ENCODE measurements at regions not wholly inside any gene's neighbourhood (a gene's known extent, or its start where the extent isn't known, plus 50 kb on each side); places are given as distances from the start of the nearest gene placed in this dataset.

GRCh38 chr14:50015716-50016115 is 100.7 kb downstream of the VCPKMT start:
- POLR2A ChIA-PET: no interaction called here
- no peak overlapping the region for H3K4me3 ChIP-seq (ENCODE audit: low read depth, low read length)
- no peak for TF ChIP-seq CTCF (IDR thresholded peaks at IDR 0.05; ENCODE audit: insufficient read depth, low read length, missing control alignments)
- CTCF ChIA-PET: no interaction called here
- DNase-seq (ENCODE audit: low read depth, low spot score): no peak

DNA sequence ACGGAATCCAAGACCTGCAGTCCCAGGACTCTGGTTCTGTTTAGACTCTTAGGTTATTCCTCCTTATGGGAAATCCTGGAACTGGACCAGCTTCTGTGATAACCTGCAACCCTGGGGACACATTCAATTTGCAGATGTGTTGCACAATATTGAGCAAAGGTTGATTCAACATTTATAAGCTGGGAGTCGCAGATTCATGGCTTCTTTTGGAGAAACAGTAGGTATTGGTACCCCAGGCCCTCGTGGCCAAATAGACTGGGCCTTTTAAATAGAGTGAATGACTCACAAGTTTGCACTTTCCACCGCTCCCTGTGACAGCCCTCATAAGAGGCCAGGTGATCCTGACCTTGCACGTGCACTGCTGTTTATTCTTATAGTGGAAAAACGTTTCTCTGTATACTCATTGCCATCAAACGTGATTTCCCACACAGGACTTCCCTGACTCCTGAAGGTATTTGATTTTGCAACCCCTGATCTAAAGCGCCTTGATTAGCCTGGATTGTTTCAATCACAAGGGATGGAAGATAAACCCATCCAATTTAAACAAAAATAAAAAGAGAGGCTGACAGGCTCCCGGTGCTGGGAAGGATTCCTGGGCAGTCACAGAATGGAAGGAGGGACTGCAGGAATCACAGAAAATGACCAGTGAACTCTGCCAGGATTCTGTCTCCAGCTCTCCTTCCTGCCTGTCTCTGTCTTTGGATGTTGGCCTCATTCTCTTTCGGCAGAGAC is 98.0 kb downstream of the VCPKMT start:
- POLR2A ChIA-PET: no interaction called here
- H3K4me3 ChIP-seq (ENCODE audit: low read depth, low read length): no peak overlapping the region
- no peak for TF ChIP-seq CTCF (IDR thresholded peaks at IDR 0.05; ENCODE audit: insufficient read depth, low read length, missing control alignments)
- DNase-seq (ENCODE audit: low read depth, low spot score): no peak
- CTCF ChIA-PET: interaction anchor here (0.9 to 2.7 kb wide), 8 partner anchors 8 to 156 kb away, joined by 3 to 9 read pairs (median 6); no protein-coding TSS in a partner anchor

- no peak overlapping the region for H3K4me3 ChIP-seq (ENCODE audit: low read depth, low read length)
- no peak for DNase-seq (ENCODE audit: low read depth, low spot score)
- ChIA-PET POLR2A (no interaction called here), CTCF (interaction anchor here (1.2 to 2.7 kb wide), 4 partner anchors 9 to 157 kb away, joined by 3 to 9 read pairs (median 8); no protein-coding TSS in a partner anchor)
- TF ChIP-seq CTCF (IDR thresholded peaks at IDR 0.05; ENCODE audit: insufficient read depth, low read length, missing control alignments): no peak
Observed at GRCh38 chr14:50018933-50019210, 97.5 kb downstream of the VCPKMT start.

DNA sequence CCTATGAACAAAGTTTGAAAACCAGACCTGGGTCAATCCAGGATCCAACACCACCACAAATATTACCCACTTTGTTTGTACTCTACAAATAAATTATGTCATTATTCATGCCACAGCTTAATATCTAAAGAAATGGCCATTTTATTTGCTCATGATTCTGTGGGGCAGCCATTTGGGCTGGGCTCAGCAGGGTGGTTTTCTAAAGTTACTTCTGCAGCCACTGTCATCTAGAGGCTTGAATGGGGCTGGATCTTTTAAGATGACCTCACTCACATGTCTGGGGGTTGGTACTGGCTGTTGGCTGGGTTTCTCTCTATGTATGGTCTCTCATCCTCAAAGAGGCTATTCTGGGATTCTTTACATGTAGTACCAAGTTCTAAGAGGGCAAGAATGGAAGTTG is 96.2 kb downstream of the VCPKMT start:
- DNase-seq (ENCODE audit: low read depth, low spot score): no peak
- no peak overlapping the region for H3K4me3 ChIP-seq (ENCODE audit: low read depth, low read length)
- CTCF ChIA-PET: interaction anchor here (0.8 to 2.6 kb wide), 2 partner anchors 84 to 156 kb away, joined by 3 to 8 read pairs; no protein-coding TSS in a partner anchor
- POLR2A ChIA-PET: no interaction called here
- no peak for TF ChIP-seq CTCF (IDR thresholded peaks at IDR 0.05; ENCODE audit: insufficient read depth, low read length, missing control alignments)

GRCh38 chr14:50020799-50021198 is 95.6 kb downstream of the VCPKMT start:
- CTCF ChIA-PET: interaction anchor here (2.6 kb wide), 1 partner anchor 84 kb away, joined by 8 read pairs; no protein-coding TSS in a partner anchor
- POLR2A ChIA-PET: interaction anchor here (1.3 kb wide), 1 partner anchor 18 kb away, joined by 3 read pairs; no protein-coding TSS in a partner anchor
- TF ChIP-seq CTCF (IDR thresholded peaks at IDR 0.05; ENCODE audit: insufficient read depth, low read length, missing control alignments): no peak
- DNase-seq (ENCODE audit: low read depth, low spot score): no peak
- H3K4me3 ChIP-seq (ENCODE audit: low read depth, low read length): no peak overlapping the region

DNA sequence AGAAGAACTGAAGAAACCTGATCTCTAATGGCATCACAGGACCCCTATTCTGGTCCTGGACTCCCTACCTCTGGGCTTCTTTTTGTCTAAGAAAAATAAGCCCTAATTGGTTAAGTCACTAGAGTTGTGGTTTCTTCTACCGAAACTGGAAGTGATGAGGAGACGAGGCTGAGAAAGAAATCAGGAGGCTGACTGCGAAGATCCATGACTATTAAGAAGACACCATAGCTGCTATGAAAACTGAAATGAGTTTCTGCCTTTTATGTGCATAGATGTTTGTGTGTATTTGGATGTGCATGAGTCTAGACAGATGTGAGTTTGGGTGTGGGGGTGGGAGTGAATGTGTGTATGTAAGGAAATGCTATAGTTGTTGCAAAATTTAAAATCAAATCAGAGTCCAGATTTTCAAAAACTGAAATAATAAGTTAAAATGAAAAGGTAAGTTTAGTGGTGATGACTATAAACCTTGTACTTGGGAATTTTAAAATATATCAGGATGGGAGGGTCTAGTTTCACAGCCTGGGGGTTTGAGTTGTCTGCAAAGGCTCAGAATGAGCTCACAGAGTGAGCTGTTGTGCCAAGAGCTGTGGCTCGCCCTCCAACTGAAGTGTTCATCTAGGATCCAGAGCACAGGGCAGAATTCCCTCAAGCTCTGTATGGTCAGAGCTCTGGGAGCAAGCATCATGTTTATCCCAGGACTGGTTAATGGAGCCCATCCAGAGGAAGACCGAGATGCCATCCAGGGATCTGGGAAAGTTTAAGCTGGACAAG is 94.9 kb downstream of the VCPKMT start:
- CTCF ChIA-PET: interaction anchor here (0.8 to 1.3 kb wide), 2 partner anchors 156 to 159 kb away, joined by 4 to 7 read pairs; no protein-coding TSS in a partner anchor
- TF ChIP-seq CTCF (IDR thresholded peaks at IDR 0.05; ENCODE audit: insufficient read depth, low read length, missing control alignments): no peak
- no peak for DNase-seq (ENCODE audit: low read depth, low spot score)
- POLR2A ChIA-PET: interaction anchor here (1.3 kb wide), 1 partner anchor 17 kb away, joined by 3 read pairs; no protein-coding TSS in a partner anchor
- no peak overlapping the region for H3K4me3 ChIP-seq (ENCODE audit: low read depth, low read length)
